Stimulated activated naive CD4-positive, alpha-beta T cell (primary cell): ENCODE measurements at regions not wholly inside any gene's neighbourhood (a gene's known extent, or its start where the extent isn't known, plus 50 kb on each side); places are given as distances from the start of the nearest gene placed in this dataset.

Source experiments
- DNase-seq, 6 experiments: peaks; one replicate each; lab custom pipeline; 2025; lab: John Stamatoyannopoulos, UW

GRCh38 chr14:104462651-104463630, 116.6 kb upstream of the C14orf180 start:
- no peak for DNase-seq

GRCh38 chr14:104464907-104465306, 114.7 kb upstream of the C14orf180 start:
- no peak for DNase-seq

GRCh38 chr14:104465482-104466390, 113.8 kb upstream of the C14orf180 start:
- DNase-seq, result no peak

GRCh38 chr14:104467236-104467635, 112.3 kb upstream of the C14orf180 start:
- DNase-seq, result no peak

GRCh38 chr14:104467641-104468040, 111.9 kb upstream of the C14orf180 start:
- no peak for DNase-seq

GRCh38 chr14:104469591-104469990, 110.0 kb upstream of the C14orf180 start:
- no peak for DNase-seq

- DNase-seq, result no peak
These were observed 109.0 kb upstream of the C14orf180 start for GRCh38 chr14:104470588-104470987.

- no peak for DNase-seq
These were observed 108.5 kb upstream of the C14orf180 start for GRCh38 chr14:104471114-104471513.

GRCh38 chr14:104472073-104472472, 107.5 kb upstream of the C14orf180 start:
- no peak for DNase-seq

GRCh38 chr14:104472536-104473243, 106.9 kb upstream of the C14orf180 start:
- DNase-seq, result no peak

GRCh38 chr14:104473244-104473565, 106.4 kb upstream of the C14orf180 start:
- DNase-seq, result no peak

- DNase-seq, result no peak
These were observed 105.7 kb upstream of the C14orf180 start for GRCh38 chr14:104473649-104474494.

- no peak for DNase-seq
These were observed 104.9 kb upstream of the C14orf180 start for GRCh38 chr14:104474495-104475213.

- DNase-seq, result no peak
These were observed 104.3 kb upstream of the C14orf180 start for GRCh38 chr14:104475256-104475655.

- no peak for DNase-seq
These were observed 103.8 kb upstream of the C14orf180 start for GRCh38 chr14:104475802-104476201.

- DNase-seq, result no peak
These were observed 103.1 kb upstream of the C14orf180 start for GRCh38 chr14:104476437-104476836.

- no peak for DNase-seq
These were observed 102.4 kb upstream of the C14orf180 start for GRCh38 chr14:104477117-104477623.

- no peak for DNase-seq
These were observed 101.7 kb upstream of the C14orf180 start for GRCh38 chr14:104477666-104478380.

- DNase-seq, result no peak
These were observed 100.9 kb upstream of the C14orf180 start for GRCh38 chr14:104478656-104479055.

- no peak for DNase-seq
These were observed 99.7 kb upstream of the C14orf180 start for GRCh38 chr14:104479901-104480300.
